ENCODE measurements at regions not wholly inside any gene's neighbourhood (a gene's known extent, or its start where the extent isn't known, plus 50 kb on each side); places are given as distances from the start of the nearest gene placed in this dataset.

- no peak overlapping the region for H3K27ac ChIP-seq (ENCODE audit: low read depth, low read length)
- H3K4me3 ChIP-seq (ENCODE audit: low read depth in 1 of 5, low read length in 5 of 5): no peak overlapping the region
- H3K4me1 ChIP-seq (ENCODE audit: control insufficient read depth in 5 of 5, insufficient read depth in 5 of 5, low read length in 5 of 5): no peaks in the 10 kb centered on the region
- no peak overlapping the region for H3K9ac ChIP-seq (ENCODE audit: low read length in 5 of 5)
- H3K27me3 ChIP-seq (ENCODE audit: control insufficient read depth in 5 of 5, insufficient read depth in 4 of 5, low read length in 5 of 5): no peaks in the 10 kb centered on the region
- no peaks in the 10 kb centered on the region for H3K36me3 ChIP-seq (ENCODE audit: control insufficient read depth in 5 of 5, insufficient read depth in 5 of 5, low read length in 5 of 5)
- H3K9me3 ChIP-seq (ENCODE audit: control insufficient read depth in 5 of 5, low read length in 5 of 5): peaks cover 0 to 3% (median 0%) of the 10 kb centered on the region in 5 donors
These were observed 452.4 kb upstream of the LRFN5 start for GRCh38 chr14:41154143-41154807.

- peaks cover 0 to 4% (median 0%) of the 10 kb centered on the region in 5 donors for H3K9me3 ChIP-seq (ENCODE audit: control insufficient read depth in 5 of 5, low read length in 5 of 5)
- no peak overlapping the region for H3K9ac ChIP-seq (ENCODE audit: low read length in 5 of 5)
- H3K4me3 ChIP-seq (ENCODE audit: low read depth in 1 of 5, low read length in 5 of 5): no peak overlapping the region
- H3K4me1 ChIP-seq (ENCODE audit: control insufficient read depth in 5 of 5, insufficient read depth in 5 of 5, low read length in 5 of 5): no peaks in the 10 kb centered on the region
- H3K27ac ChIP-seq (ENCODE audit: low read depth, low read length): no peak overlapping the region
- H3K27me3 ChIP-seq (ENCODE audit: control insufficient read depth in 5 of 5, insufficient read depth in 4 of 5, low read length in 5 of 5): no peaks in the 10 kb centered on the region
- H3K36me3 ChIP-seq (ENCODE audit: control insufficient read depth in 5 of 5, insufficient read depth in 5 of 5, low read length in 5 of 5): no peaks in the 10 kb centered on the region
These were observed 460.3 kb upstream of the LRFN5 start for GRCh38 chr14:41146391-41146790.

- Histone ChIP-seq H3K9me3 (ENCODE audit: control insufficient read depth in 5 of 5, low read length in 5 of 5) (peaks cover 0 to 4% (median 0%) of the 10 kb centered on the region in 5 donors), H3K4me3 (ENCODE audit: low read depth in 1 of 5, low read length in 5 of 5) (no peak overlapping the region), H3K27ac (ENCODE audit: low read depth, low read length) (no peak overlapping the region), H3K4me1 (ENCODE audit: control insufficient read depth in 5 of 5, insufficient read depth in 5 of 5, low read length in 5 of 5) (no peaks in the 10 kb centered on the region), H3K9ac (ENCODE audit: low read length in 5 of 5) (no peak overlapping the region), H3K36me3 (ENCODE audit: control insufficient read depth in 5 of 5, insufficient read depth in 5 of 5, low read length in 5 of 5) (no peaks in the 10 kb centered on the region), H3K27me3 (ENCODE audit: control insufficient read depth in 5 of 5, insufficient read depth in 4 of 5, low read length in 5 of 5) (no peaks in the 10 kb centered on the region)
These were observed 462.3 kb upstream of the LRFN5 start for GRCh38 chr14:41144370-41144769.

- Histone ChIP-seq H3K36me3 (ENCODE audit: control insufficient read depth in 5 of 5, insufficient read depth in 5 of 5, low read length in 5 of 5) (no peaks in the 10 kb centered on the region), H3K4me3 (ENCODE audit: low read depth in 1 of 5, low read length in 5 of 5) (no peak overlapping the region), H3K27me3 (ENCODE audit: control insufficient read depth in 5 of 5, insufficient read depth in 4 of 5, low read length in 5 of 5) (no peaks in the 10 kb centered on the region), H3K4me1 (ENCODE audit: control insufficient read depth in 5 of 5, insufficient read depth in 5 of 5, low read length in 5 of 5) (no peaks in the 10 kb centered on the region), H3K9me3 (ENCODE audit: control insufficient read depth in 5 of 5, low read length in 5 of 5) (no peaks in the 10 kb centered on the region), H3K9ac (ENCODE audit: low read length in 5 of 5) (no peak overlapping the region), H3K27ac (ENCODE audit: low read depth, low read length) (no peak overlapping the region)
These were observed 468.9 kb upstream of the LRFN5 start for GRCh38 chr14:41137741-41138140.

GRCh38 chr14:41130274-41130673 lies 476.4 kb upstream of the LRFN5 start:
- H3K9ac ChIP-seq (ENCODE audit: low read length in 5 of 5): no peak overlapping the region
- no peak overlapping the region for H3K27ac ChIP-seq (ENCODE audit: low read depth, low read length)
- no peak overlapping the region for H3K4me3 ChIP-seq (ENCODE audit: low read depth in 1 of 5, low read length in 5 of 5)
- no peaks in the 10 kb centered on the region for H3K4me1 ChIP-seq (ENCODE audit: control insufficient read depth in 5 of 5, insufficient read depth in 5 of 5, low read length in 5 of 5)
- no peaks in the 10 kb centered on the region for H3K27me3 ChIP-seq (ENCODE audit: control insufficient read depth in 5 of 5, insufficient read depth in 4 of 5, low read length in 5 of 5)
- H3K36me3 ChIP-seq (ENCODE audit: control insufficient read depth in 5 of 5, insufficient read depth in 5 of 5, low read length in 5 of 5): no peaks in the 10 kb centered on the region
- no peaks in the 10 kb centered on the region for H3K9me3 ChIP-seq (ENCODE audit: control insufficient read depth in 5 of 5, low read length in 5 of 5)

GRCh38 chr14:41120402-41120801 lies 486.3 kb upstream of the LRFN5 start:
- Histone ChIP-seq H3K36me3 (ENCODE audit: control insufficient read depth in 5 of 5, insufficient read depth in 5 of 5, low read length in 5 of 5) (no peaks in the 10 kb centered on the region), H3K4me3 (ENCODE audit: low read depth in 1 of 5, low read length in 5 of 5) (no peak overlapping the region), H3K27ac (ENCODE audit: low read depth, low read length) (no peak overlapping the region), H3K4me1 (ENCODE audit: control insufficient read depth in 5 of 5, insufficient read depth in 5 of 5, low read length in 5 of 5) (no peaks in the 10 kb centered on the region), H3K27me3 (ENCODE audit: control insufficient read depth in 5 of 5, insufficient read depth in 4 of 5, low read length in 5 of 5) (no peaks in the 10 kb centered on the region), H3K9ac (ENCODE audit: low read length in 5 of 5) (no peak overlapping the region), H3K9me3 (ENCODE audit: control insufficient read depth in 5 of 5, low read length in 5 of 5) (no peaks in the 10 kb centered on the region)

- no peak overlapping the region for H3K9ac ChIP-seq (ENCODE audit: low read length in 5 of 5)
- no peak overlapping the region for H3K4me3 ChIP-seq (ENCODE audit: low read depth in 1 of 5, low read length in 5 of 5)
- H3K4me1 ChIP-seq (ENCODE audit: control insufficient read depth in 5 of 5, insufficient read depth in 5 of 5, low read length in 5 of 5): no peaks in the 10 kb centered on the region
- H3K27ac ChIP-seq (ENCODE audit: low read depth, low read length): no peak overlapping the region
- H3K9me3 ChIP-seq (ENCODE audit: control insufficient read depth in 5 of 5, low read length in 5 of 5): peaks cover 0 to 4% (median 0%) of the 10 kb centered on the region in 5 donors
- H3K36me3 ChIP-seq (ENCODE audit: control insufficient read depth in 5 of 5, insufficient read depth in 5 of 5, low read length in 5 of 5): no peaks in the 10 kb centered on the region
- H3K27me3 ChIP-seq (ENCODE audit: control insufficient read depth in 5 of 5, insufficient read depth in 4 of 5, low read length in 5 of 5): no peaks in the 10 kb centered on the region
These were observed 510.5 kb upstream of the LRFN5 start for GRCh38 chr14:41096131-41096530.

GRCh38 chr14:41087056-41087455 lies 519.6 kb upstream of the LRFN5 start:
- Histone ChIP-seq H3K9ac (ENCODE audit: low read length in 5 of 5) (no peak overlapping the region), H3K4me3 (ENCODE audit: low read depth in 1 of 5, low read length in 5 of 5) (no peak overlapping the region), H3K36me3 (ENCODE audit: control insufficient read depth in 5 of 5, insufficient read depth in 5 of 5, low read length in 5 of 5) (no peaks in the 10 kb centered on the region), H3K9me3 (ENCODE audit: control insufficient read depth in 5 of 5, low read length in 5 of 5) (peaks cover 0 to 16% (median 13%) of the 10 kb centered on the region in 5 donors), H3K27me3 (ENCODE audit: control insufficient read depth in 5 of 5, insufficient read depth in 4 of 5, low read length in 5 of 5) (no peaks in the 10 kb centered on the region), H3K27ac (ENCODE audit: low read depth, low read length) (no peak overlapping the region), H3K4me1 (ENCODE audit: control insufficient read depth in 5 of 5, insufficient read depth in 5 of 5, low read length in 5 of 5) (no peaks in the 10 kb centered on the region)

- H3K27me3 ChIP-seq (ENCODE audit: control insufficient read depth in 5 of 5, insufficient read depth in 4 of 5, low read length in 5 of 5): no peaks in the 10 kb centered on the region
These were observed 533.1 kb upstream of the LRFN5 start for GRCh38 chr14:41073544-41073943.

GRCh38 chr14:41072776-41073175 lies 533.9 kb upstream of the LRFN5 start:
- no peak overlapping the region for H3K9ac ChIP-seq (ENCODE audit: low read length in 5 of 5)
- no peaks in the 10 kb centered on the region for H3K36me3 ChIP-seq (ENCODE audit: control insufficient read depth in 5 of 5, insufficient read depth in 5 of 5, low read length in 5 of 5)
- H3K4me3 ChIP-seq (ENCODE audit: low read depth in 1 of 5, low read length in 5 of 5): no peak overlapping the region
- H3K4me1 ChIP-seq (ENCODE audit: control insufficient read depth in 5 of 5, insufficient read depth in 5 of 5, low read length in 5 of 5): no peaks in the 10 kb centered on the region
- no peak overlapping the region for H3K27ac ChIP-seq (ENCODE audit: low read depth, low read length)
- H3K27me3 ChIP-seq (ENCODE audit: control insufficient read depth in 5 of 5, insufficient read depth in 4 of 5, low read length in 5 of 5): no peaks in the 10 kb centered on the region
- H3K9me3 ChIP-seq (ENCODE audit: control insufficient read depth in 5 of 5, low read length in 5 of 5): no peaks in the 10 kb centered on the region

More at GRCh38 chr14:41073544-41073943, 533.1 kb upstream of the LRFN5 start:
- Histone ChIP-seq H3K9me3 (ENCODE audit: control insufficient read depth in 5 of 5, low read length in 5 of 5) (no peaks in the 10 kb centered on the region), H3K27ac (ENCODE audit: low read depth, low read length) (no peak overlapping the region), H3K4me3 (ENCODE audit: low read depth in 1 of 5, low read length in 5 of 5) (no peak overlapping the region), H3K36me3 (ENCODE audit: control insufficient read depth in 5 of 5, insufficient read depth in 5 of 5, low read length in 5 of 5) (no peaks in the 10 kb centered on the region), H3K4me1 (ENCODE audit: control insufficient read depth in 5 of 5, insufficient read depth in 5 of 5, low read length in 5 of 5) (no peaks in the 10 kb centered on the region), H3K9ac (ENCODE audit: low read length in 5 of 5) (no peak overlapping the region)
